OCI-LY3 (cell line): ENCODE measurements at regions not wholly inside any gene's neighbourhood (a gene's known extent, or its start where the extent isn't known, plus 50 kb on each side); places are given as distances from the start of the nearest gene placed in this dataset.

Experiments
- H2AFZ ChIP-seq: fragments of 200-600, 300-600 bp; shearing (Covaris generic); 2 replicates; pipeline ENCODE4 v1.6.0; 2014; ENCODE audit warnings: antibody characterized with exemption, low read depth, low read length
- H3K27ac ChIP-seq: fragments of 200-600, 300-600 bp; sonication (generic); 2 replicates; pipeline ENCODE4 v1.5.1; 2014; ENCODE audit warnings: mild to moderate bottlenecking, low read length, moderate library complexity, mixed read lengths
- H3K27me3 ChIP-seq: fragments of 200-600, 300-600 bp; sonication (generic); 2 replicates; pipeline ENCODE4 v1.6.1; 2014; ENCODE audit warnings: low read depth, low read length, mixed read lengths
- H3K36me3 ChIP-seq: fragments of 200-600, 300-600 bp; sonication (generic); replicated peaks from 2 replicates; pipeline ENCODE3; 2014; ENCODE audit warnings: low read depth, low read length, mixed read lengths
- H3K4me1 ChIP-seq: fragments of 300-600, 200-600 bp; sonication (generic); 2 replicates; pipeline ENCODE4 v1.6.1; 2014; ENCODE audit warnings: low read length, mixed read lengths
- H3K4me2 ChIP-seq: fragments of 200-600, 300-600 bp; sonication (generic); 2 replicates; pipeline ENCODE4 v1.6.1; 2014; ENCODE audit warnings: low read length, mixed read lengths
- H3K4me3 ChIP-seq: fragments of 300-600, 200-600 bp; sonication (generic); 2 replicates; pipeline ENCODE4 v1.5.1; 2014; ENCODE audit warnings: antibody characterized with exemption, mild to moderate bottlenecking, low read length, moderate library complexity
- H3K79me2 ChIP-seq: fragments of 300-600, 200-600 bp; shearing (Covaris generic); 2 replicates; pipeline ENCODE4 v1.6.1; 2014; ENCODE audit warnings: mild to moderate bottlenecking, low read length, mixed read lengths
- H3K9ac ChIP-seq: fragments of 300-600, 200-600 bp; shearing (Covaris generic); 2 replicates; pipeline ENCODE4 v1.6.0; 2014; ENCODE audit warnings: mild to moderate bottlenecking, low read length, moderate library complexity
- H3K9me3 ChIP-seq: fragments of 200-600, 300-600 bp; shearing (Covaris generic); 2 replicates; pipeline ENCODE4 v1.6.1; 2014; ENCODE audit warnings: low read length, mixed read lengths; ENCODE audit not compliant: insufficient read depth
- H4K20me1 ChIP-seq: fragments of 200-600, 300-600 bp; sonication (generic); 2 replicates; pipeline ENCODE4 v1.6.1; 2016; ENCODE audit warnings: low read length, mixed read lengths; ENCODE audit not compliant: insufficient read depth
- CTCF ChIP-seq: fragments of 200-600, 300-600 bp; sonication (generic); IDR thresholded peaks from 2 replicates; pipeline ENCODE4 v1.5.1; 2014; ENCODE audit warnings: antibody characterized with exemption, low read length, low read depth
- EZH2phosphoT487 ChIP-seq: fragments of 200-600 bp; shearing (Covaris generic); IDR thresholded peaks from 2 replicates; pipeline ENCODE4 v1.6.1; 2018; ENCODE audit warnings: antibody characterized with exemption, mixed run types, low read depth

- Histone ChIP-seq H3K36me3 (no peaks in the 10 kb centered on the region), H3K79me2 (no peaks in the 10 kb centered on the region), H3K4me2 (no peak overlapping the region), H3K9ac (no peak overlapping the region), H2AFZ (no peak overlapping the region), H4K20me1 (no peaks in the 10 kb centered on the region), H3K9me3 (no peaks in the 10 kb centered on the region), H3K4me3 (no peak overlapping the region), H3K27me3 (peaks cover 15% of the 10 kb centered on the region), H3K4me1 (peaks cover 27% of the 10 kb centered on the region), H3K27ac (no peak overlapping the region)
- no peak for TF ChIP-seq CTCF
- TF ChIP-seq EZH2phosphoT487, result no peak
These were observed 56.7 kb upstream of the DGKG start for GRCh38 chr3:186418671-186419145.

GRCh38 chr3:186417791-186418190 lies 55.8 kb upstream of the DGKG start:
- H4K20me1 ChIP-seq, result no peaks in the 10 kb centered on the region
- H2AFZ ChIP-seq, result no peak overlapping the region
- no peaks in the 10 kb centered on the region for H3K79me2 ChIP-seq
- no peak overlapping the region for H3K9ac ChIP-seq
- no peaks in the 10 kb centered on the region for H3K36me3 ChIP-seq
- peaks cover 33% of the 10 kb centered on the region for H3K4me1 ChIP-seq
- H3K4me3 ChIP-seq, result no peak overlapping the region
- H3K9me3 ChIP-seq, result no peaks in the 10 kb centered on the region
- no peak overlapping the region for H3K27ac ChIP-seq
- no peak for TF ChIP-seq CTCF
- no peak for TF ChIP-seq EZH2phosphoT487
- H3K4me2 ChIP-seq, result no peak overlapping the region
- H3K27me3 ChIP-seq, result peaks cover 20% of the 10 kb centered on the region

- H3K9ac ChIP-seq, result peak overlapping the region; percentile 65
These were observed 52.8 kb upstream of the DGKG start for GRCh38 chr3:186414735-186415419.

More at GRCh38 chr3:186414735-186415419, 52.8 kb upstream of the DGKG start:
- no peaks in the 10 kb centered on the region for H3K9me3 ChIP-seq
- no peaks in the 10 kb centered on the region for H3K79me2 ChIP-seq
- H3K27me3 ChIP-seq, result peaks cover 19% of the 10 kb centered on the region
- peak overlapping the region; percentile 100 for H3K4me2 ChIP-seq
- peak overlapping the region; percentile 84 for H3K4me3 ChIP-seq
- TF ChIP-seq CTCF (no peak), EZH2phosphoT487 (no peak)
- no peak overlapping the region for H3K27ac ChIP-seq
- no peaks in the 10 kb centered on the region for H3K36me3 ChIP-seq
- no peaks in the 10 kb centered on the region for H4K20me1 ChIP-seq
- H3K4me1 ChIP-seq, result peaks cover 41% of the 10 kb centered on the region
- peak overlapping the region; percentile 88 for H2AFZ ChIP-seq
